GM18520 (cell line): ENCODE measurements at regions not wholly inside any gene's neighbourhood (a gene's known extent, or its start where the extent isn't known, plus 50 kb on each side); places are given as distances from the start of the nearest gene placed in this dataset.
A peak's percentile ranks its signal among the peaks of the same experiment; 100 is the strongest.

ENCODE experiments used
- ATAC-seq: cut with Tn5 transposase; IDR thresholded peaks from one replicate; pipeline ENCODE4 v1.9.1; 2021; ENCODE audit not compliant: unreplicated experiment

GRCh38 chr10:4663162-4663992 is 162.6 kb upstream of the AKR1E2 start:
- peak; percentile 93 for ATAC-seq

GRCh38 chr10:4662576-4663161 is 163.3 kb upstream of the AKR1E2 start:
- no peak for ATAC-seq

- no peak for ATAC-seq
Observed at GRCh38 chr10:4661511-4662255, 164.3 kb upstream of the AKR1E2 start.

GRCh38 chr10:4658777-4659176 is 167.2 kb upstream of the AKR1E2 start:
- no peak for ATAC-seq

- ATAC-seq = no peak
Observed at GRCh38 chr10:4656576-4657194, 169.3 kb upstream of the AKR1E2 start.

- ATAC-seq = no peak
Observed at GRCh38 chr10:4655879-4656278, 170.1 kb upstream of the AKR1E2 start.

GRCh38 chr10:4655406-4655805 is 170.6 kb upstream of the AKR1E2 start:
- no peak for ATAC-seq

- no peak for ATAC-seq
Observed at GRCh38 chr10:4654496-4654895, 171.5 kb upstream of the AKR1E2 start.

GRCh38 chr10:4653160-4653559 is 172.8 kb upstream of the AKR1E2 start:
- ATAC-seq = no peak

GRCh38 chr10:4652111-4653010 is 173.6 kb upstream of the AKR1E2 start:
- peak; percentile 73 for ATAC-seq

- ATAC-seq = peak; percentile 38
Observed at GRCh38 chr10:4651404-4652037, 174.5 kb upstream of the AKR1E2 start.

- no peak for ATAC-seq
Observed at GRCh38 chr10:4650582-4650981, 175.4 kb upstream of the AKR1E2 start.

- no peak for ATAC-seq
Observed at GRCh38 chr10:4649886-4650508, 176.0 kb upstream of the AKR1E2 start.

- ATAC-seq = no peak
Observed at GRCh38 chr10:4649471-4649870, 176.5 kb upstream of the AKR1E2 start.

- ATAC-seq = no peak
Observed at GRCh38 chr10:4648999-4649398, 177.0 kb upstream of the AKR1E2 start.

GRCh38 chr10:4647109-4647785 is 178.8 kb upstream of the AKR1E2 start:
- no peak for ATAC-seq

- no peak for ATAC-seq
Observed at GRCh38 chr10:4646547-4646946, 179.5 kb upstream of the AKR1E2 start.

GRCh38 chr10:4645836-4646235 is 180.2 kb upstream of the AKR1E2 start:
- ATAC-seq = no peak

- no peak for ATAC-seq
Observed at GRCh38 chr10:4643471-4643870, 182.5 kb upstream of the AKR1E2 start.
